ENCODE measurements at regions not wholly inside any gene's neighbourhood (a gene's known extent, or its start where the extent isn't known, plus 50 kb on each side); places are given as distances from the start of the nearest gene placed in this dataset.

DNA sequence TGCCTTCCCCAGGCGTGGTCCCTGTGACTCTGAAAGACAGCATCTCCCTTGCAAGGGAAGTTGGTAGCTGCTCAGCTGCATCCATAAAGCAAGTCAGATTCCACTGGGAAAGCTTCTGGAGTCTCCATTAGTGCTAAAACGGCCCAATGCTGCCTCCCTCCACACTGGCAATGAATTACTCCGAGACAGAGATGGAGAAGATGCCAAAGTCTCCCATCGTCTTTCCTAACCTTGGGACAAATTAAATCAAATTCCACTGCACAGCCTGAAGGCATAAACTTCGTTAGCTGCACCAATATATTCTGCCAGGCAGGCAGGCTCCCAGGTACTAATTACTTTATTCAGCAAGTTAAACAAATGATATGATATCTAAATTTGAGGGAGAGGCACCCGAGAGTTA lies 106.3 kb upstream of the GJB5 start (continued):
- TF ChIP-seq, protein P1, sequence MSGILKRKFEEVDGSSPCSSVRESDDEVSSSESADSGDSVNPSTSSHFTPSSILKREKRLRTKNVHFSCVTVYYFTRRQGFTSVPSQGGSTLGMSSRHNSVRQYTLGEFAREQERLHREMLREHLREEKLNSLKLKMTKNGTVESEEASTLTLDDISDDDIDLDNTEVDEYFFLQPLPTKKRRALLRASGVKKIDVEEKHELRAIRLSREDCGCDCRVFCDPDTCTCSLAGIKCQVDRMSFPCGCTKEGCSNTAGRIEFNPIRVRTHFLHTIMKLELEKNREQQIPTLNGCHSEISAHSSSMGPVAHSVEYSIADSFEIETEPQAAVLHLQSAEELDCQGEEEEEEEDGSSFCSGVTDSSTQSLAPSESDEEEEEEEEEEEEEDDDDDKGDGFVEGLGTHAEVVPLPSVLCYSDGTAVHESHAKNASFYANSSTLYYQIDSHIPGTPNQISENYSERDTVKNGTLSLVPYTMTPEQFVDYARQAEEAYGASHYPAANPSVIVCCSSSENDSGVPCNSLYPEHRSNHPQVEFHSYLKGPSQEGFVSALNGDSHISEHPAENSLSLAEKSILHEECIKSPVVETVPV (CRISPR knock-in tag; IDR thresholded peaks at IDR 0.05), result no peak
- TF ChIP-seq TSHZ2 (CRISPR knock-in tag; IDR thresholded peaks at IDR 0.05) (no peak), ZNF8 (CRISPR knock-in tag; IDR thresholded peaks at IDR 0.05) (no peak), BACH2 (CRISPR knock-in tag; IDR thresholded peaks at IDR 0.05; ENCODE audit: borderline replicate concordance) (no peak), RARB (CRISPR knock-in tag; IDR thresholded peaks at IDR 0.05) (no peak), ZNF70 (CRISPR knock-in tag; IDR thresholded peaks at IDR 0.05) (no peak)

DNA sequence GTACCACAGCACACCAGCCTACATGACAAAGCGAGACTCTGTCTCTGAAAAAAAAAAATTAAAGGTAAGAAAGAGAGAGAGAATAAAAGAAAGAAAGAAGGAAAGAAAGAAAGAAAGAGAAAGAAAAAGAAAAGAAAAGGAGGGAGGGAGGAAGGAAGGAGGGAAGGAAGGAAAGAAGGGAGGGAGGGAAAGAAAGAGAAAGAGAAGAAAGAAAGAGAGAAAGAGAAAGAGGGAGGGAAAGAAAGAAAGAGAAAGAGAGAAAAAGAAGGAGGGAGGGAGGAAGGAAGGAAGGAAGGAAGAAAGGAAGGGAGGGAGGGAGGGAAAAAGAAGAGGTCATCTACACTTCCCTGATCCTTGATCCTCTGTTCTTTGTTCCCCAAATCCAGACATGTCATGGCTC lies 104.8 kb upstream of the GJB5 start:
- ATAC-seq, result no peak
- TF ChIP-seq ZNF70 (CRISPR knock-in tag; IDR thresholded peaks at IDR 0.05), result no peak

DNA sequence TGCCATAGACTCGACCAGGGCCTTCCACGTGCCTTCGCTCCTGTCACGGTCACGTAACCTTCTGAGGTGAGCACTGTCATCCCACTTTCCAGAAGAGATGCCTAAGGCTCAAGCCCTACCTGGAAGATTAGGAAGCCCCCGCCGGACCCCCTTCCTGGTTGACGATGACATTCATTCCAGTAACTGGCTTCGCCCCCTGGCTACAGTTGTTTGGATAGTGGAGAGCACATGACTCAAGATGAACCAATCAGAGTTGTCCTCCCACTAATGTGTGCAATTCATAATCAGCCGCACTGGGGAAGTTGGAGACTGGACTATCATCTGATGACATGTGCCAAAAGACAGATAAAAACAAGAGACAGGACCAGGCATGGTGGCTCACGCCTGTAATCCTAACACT lies 104.0 kb upstream of the GJB5 start:
- no peak for TF ChIP-seq ARNTL (CRISPR knock-in tag; IDR thresholded peaks at IDR 0.05; ENCODE audit: borderline replicate concordance, low read depth)
- TF ChIP-seq RARB (CRISPR knock-in tag; IDR thresholded peaks at IDR 0.05), result no peak
- no peak for TF ChIP-seq GLIS3 (CRISPR knock-in tag; IDR thresholded peaks at IDR 0.05)
- TF ChIP-seq, protein P2, sequence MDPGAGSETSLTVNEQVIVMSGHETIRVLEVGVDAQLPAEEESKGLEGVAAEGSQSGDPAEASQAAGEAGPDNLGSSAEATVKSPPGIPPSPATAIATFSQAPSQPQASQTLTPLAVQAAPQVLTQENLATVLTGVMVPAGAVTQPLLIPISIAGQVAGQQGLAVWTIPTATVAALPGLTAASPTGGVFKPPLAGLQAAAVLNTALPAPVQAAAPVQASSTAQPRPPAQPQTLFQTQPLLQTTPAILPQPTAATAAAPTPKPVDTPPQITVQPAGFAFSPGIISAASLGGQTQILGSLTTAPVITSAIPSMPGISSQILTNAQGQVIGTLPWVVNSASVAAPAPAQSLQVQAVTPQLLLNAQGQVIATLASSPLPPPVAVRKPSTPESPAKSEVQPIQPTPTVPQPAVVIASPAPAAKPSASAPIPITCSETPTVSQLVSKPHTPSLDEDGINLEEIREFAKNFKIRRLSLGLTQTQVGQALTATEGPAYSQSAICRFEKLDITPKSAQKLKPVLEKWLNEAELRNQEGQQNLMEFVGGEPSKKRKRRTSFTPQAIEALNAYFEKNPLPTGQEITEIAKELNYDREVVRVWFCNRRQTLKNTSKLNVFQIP (CRISPR knock-in tag; IDR thresholded peaks at IDR 0.05; ENCODE audit: borderline replicate concordance, low read depth), result no peak
- TF ChIP-seq CSDC2 (CRISPR knock-in tag; IDR thresholded peaks at IDR 0.05), result no peak

DNA sequence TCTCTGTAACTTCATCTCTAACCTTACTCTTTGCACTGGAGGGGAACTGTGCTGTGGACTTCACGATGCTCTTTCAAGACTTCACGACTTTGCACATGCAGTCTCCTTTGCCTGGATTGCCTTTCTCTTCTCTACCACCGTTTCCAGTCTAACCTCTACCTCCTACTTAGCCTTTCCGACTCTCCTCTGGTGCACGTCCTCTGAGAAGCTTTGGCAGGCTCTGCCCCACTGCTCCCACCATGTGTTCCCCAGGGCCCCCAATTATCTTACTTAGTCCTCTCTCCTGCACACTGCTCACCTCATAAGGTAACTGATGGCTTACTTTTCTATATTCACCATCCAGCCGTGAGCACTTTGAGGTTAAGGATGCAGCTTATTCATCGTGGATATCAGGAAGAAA lies 101.7 kb upstream of the GJB5 start:
- TF ChIP-seq TSHZ2 (CRISPR knock-in tag; IDR thresholded peaks at IDR 0.05) (no peak), GLIS3 (CRISPR knock-in tag; IDR thresholded peaks at IDR 0.05) (no peak), SNAI2 (CRISPR knock-in tag; IDR thresholded peaks at IDR 0.05) (no peak), ZC3H10 (CRISPR knock-in tag; IDR thresholded peaks at IDR 0.05) (no peak), ZNF565 (CRISPR knock-in tag; conservative IDR thresholded peaks at IDR 0.05; ENCODE audit: low read depth) (no peak), PATZ1 (CRISPR knock-in tag; IDR thresholded peaks at IDR 0.05; ENCODE audit: borderline replicate concordance) (no peak), ZFP3 (CRISPR knock-in tag; IDR thresholded peaks at IDR 0.05) (no peak), PPARA (CRISPR knock-in tag; IDR thresholded peaks at IDR 0.05; ENCODE audit: borderline replicate concordance) (no peak), ISL1 (CRISPR knock-in tag; IDR thresholded peaks at IDR 0.05) (no peak), ZNF8 (CRISPR knock-in tag; IDR thresholded peaks at IDR 0.05) (no peak)
- ATAC-seq, result no peak

More for the DNA sequence above, 104.0 kb upstream of the GJB5 start:
- no peak for ATAC-seq
